SH-SY5Y (cell line): ENCODE measurements at regions not wholly inside any gene's neighbourhood (a gene's known extent, or its start where the extent isn't known, plus 50 kb on each side); places are given as distances from the start of the nearest gene placed in this dataset.

Experiments used
- GATA2 ChIP-seq: IDR thresholded peaks from 2 replicates; pipeline ENCODE4 v1.6.1; 2011; ENCODE audit warnings: mild to moderate bottlenecking, low read depth, low read length
- GATA3 ChIP-seq: IDR thresholded peaks from 2 replicates; pipeline ENCODE4 v1.6.1; 2011; ENCODE audit warnings: low read depth, mild to moderate bottlenecking, low read length, moderate library complexity

GRCh38 chr3:34777386-34777785, 861.9 kb upstream of the ARPP21 start:
- no peak for TF ChIP-seq GATA2
- TF ChIP-seq GATA3: no peak
